ENCODE measurements at regions not wholly inside any gene's neighbourhood (a gene's known extent, or its start where the extent isn't known, plus 50 kb on each side); places are given as distances from the start of the nearest gene placed in this dataset.

DNA sequence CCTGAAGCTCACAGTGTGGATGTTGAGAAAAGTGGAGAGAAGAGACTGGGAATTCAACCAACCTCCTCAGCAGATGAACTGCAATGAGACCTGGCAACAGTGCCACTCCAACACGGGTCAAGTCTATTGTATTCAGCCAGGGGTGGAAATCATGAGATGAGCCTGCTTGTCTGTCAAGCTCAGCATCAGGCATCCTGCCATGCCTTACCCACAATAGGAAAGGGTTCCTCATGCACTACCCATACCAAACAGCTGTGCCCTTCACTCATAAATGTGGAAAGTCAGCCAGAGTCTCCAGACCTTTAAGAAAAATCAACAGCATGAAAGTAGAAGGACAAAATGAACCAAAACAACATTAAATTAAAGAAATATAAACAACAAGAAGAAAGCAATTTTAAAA, 542.1 kb downstream of the EPHB1 start:
- TF ChIP-seq ZNF274 (IDR thresholded peaks at IDR 0.05; ENCODE audit: low read depth, low read length) (no peak), YY1 (IDR thresholded peaks at IDR 0.05; ENCODE audit: insufficient read depth, insufficient read length) (no peak), SUZ12 (IDR thresholded peaks at IDR 0.05; ENCODE audit: extremely low read depth, insufficient read depth, insufficient read length) (no peak)

Measured in NT2/D1 (cell line).